Activated CD4-positive, alpha-beta T cell treated with anti-CD3 and anti-CD28 coated beads, Interleukin-2, amount 50 U/mL, for 1 hour (primary cell): ENCODE measurements at regions not wholly inside any gene's neighbourhood (a gene's known extent, or its start where the extent isn't known, plus 50 kb on each side); places are given as distances from the start of the nearest gene placed in this dataset.

Experiments used
- DNase-seq: peaks from one replicate; pipeline ENCODE4 v3.0.0-alpha.2; 2020

GRCh38 chr10:10967581-10968256, 50.0 kb upstream of the CELF2 start:
- no peak for DNase-seq
